Activated CD4-positive, alpha-beta T cell treated with anti-CD3 and anti-CD28 coated beads, Interleukin-2, amount 50 U/mL, for 48 hours (primary cell): ENCODE measurements at regions not wholly inside any gene's neighbourhood (a gene's known extent, or its start where the extent isn't known, plus 50 kb on each side); places are given as distances from the start of the nearest gene placed in this dataset.

Source experiments
- DNase-seq, 2 experiments: peaks; one replicate each; pipeline ENCODE4 v3.0.0-alpha.2; 2020

- no peak for DNase-seq
Measured at GRCh38 chr13:80284290-80284689, 56.6 kb downstream of the SPRY2 start.

- no peak for DNase-seq
Measured at GRCh38 chr13:80278706-80279105, 62.2 kb downstream of the SPRY2 start.

- DNase-seq: no peak
Measured at GRCh38 chr13:80276371-80277289, 64.3 kb downstream of the SPRY2 start.

GRCh38 chr13:80274643-80275042 is 66.3 kb downstream of the SPRY2 start:
- DNase-seq: no peak

- DNase-seq: no peak
Measured at GRCh38 chr13:80273718-80274117, 67.2 kb downstream of the SPRY2 start.

- DNase-seq: no peak
Measured at GRCh38 chr13:80265348-80265747, 75.6 kb downstream of the SPRY2 start.

GRCh38 chr13:80263745-80264513 is 77.0 kb downstream of the SPRY2 start:
- no peak for DNase-seq

- DNase-seq: no peak
Measured at GRCh38 chr13:80262051-80262695, 78.8 kb downstream of the SPRY2 start.

- DNase-seq: no peak
Measured at GRCh38 chr13:80259159-80259558, 81.8 kb downstream of the SPRY2 start.

- no peak for DNase-seq
Measured at GRCh38 chr13:80256352-80256932, 84.5 kb downstream of the SPRY2 start.

GRCh38 chr13:80255946-80256345 is 85.0 kb downstream of the SPRY2 start:
- DNase-seq: no peak

- DNase-seq: no peak
Measured at GRCh38 chr13:80251403-80251802, 89.5 kb downstream of the SPRY2 start.

- DNase-seq: no peak
Measured at GRCh38 chr13:80250213-80250810, 90.6 kb downstream of the SPRY2 start.

GRCh38 chr13:80249516-80250212 is 91.3 kb downstream of the SPRY2 start:
- no peak for DNase-seq

GRCh38 chr13:80245162-80245733 is 95.7 kb downstream of the SPRY2 start:
- no peak for DNase-seq

- DNase-seq: no peak
Measured at GRCh38 chr13:80244574-80244973, 96.4 kb downstream of the SPRY2 start.

- no peak for DNase-seq
Measured at GRCh38 chr13:80242728-80243427, 98.0 kb downstream of the SPRY2 start.

GRCh38 chr13:80239571-80240255 is 101.2 kb downstream of the SPRY2 start:
- no peak for DNase-seq

- DNase-seq: no peak
Measured at GRCh38 chr13:80239116-80239515, 101.8 kb downstream of the SPRY2 start.

GRCh38 chr13:80237646-80238045 is 103.3 kb downstream of the SPRY2 start:
- no peak for DNase-seq

GRCh38 chr13:80235967-80236302 is 105.0 kb downstream of the SPRY2 start:
- DNase-seq: no peak
